PFSK-1 (cell line): ENCODE measurements at regions not wholly inside any gene's neighbourhood (a gene's known extent, or its start where the extent isn't known, plus 50 kb on each side); places are given as distances from the start of the nearest gene placed in this dataset.

ENCODE experiments used
- POLR2AphosphoS5 ChIP-seq: IDR thresholded peaks from 2 replicates; pipeline ENCODE4 v1.6.1; 2012; ENCODE audit warnings: low read depth, mild to moderate bottlenecking, control low read depth, low read length, moderate library complexity
- SIN3A ChIP-seq: IDR thresholded peaks from 2 replicates; pipeline ENCODE4 v1.6.1; 2012; ENCODE audit warnings: mild to moderate bottlenecking, low read length, moderate library complexity, borderline replicate concordance; ENCODE audit not compliant: insufficient read depth

- TF ChIP-seq SIN3A (no peak), POLR2AphosphoS5 (no peak)
Measured at GRCh38 chr12:115810122-115810901, 467.2 kb downstream of the MED13L start.
